GM18858 (cell line): ENCODE measurements at regions not wholly inside any gene's neighbourhood (a gene's known extent, or its start where the extent isn't known, plus 50 kb on each side); places are given as distances from the start of the nearest gene placed in this dataset.
"Not testable (repeated sequence)": the region's sequence is repeated elsewhere in the genome, so short reads cannot be mapped to it uniquely, and the experiment has no call there.

ENCODE experiments used
- ATAC-seq: cut with Tn5 transposase; IDR thresholded peaks from one replicate; pipeline ENCODE4 v1.9.1; 2021; ENCODE audit not compliant: unreplicated experiment

GRCh38 chr6:10138917-10139316, 276.0 kb downstream of the TFAP2A start:
- ATAC-seq = no peak

- no peak for ATAC-seq
These were observed 278.2 kb downstream of the TFAP2A start for GRCh38 chr6:10136636-10137035.

GRCh38 chr6:10134185-10134584, 280.7 kb downstream of the TFAP2A start:
- ATAC-seq = not testable (repeated sequence)

- ATAC-seq = no peak
These were observed 286.2 kb downstream of the TFAP2A start for GRCh38 chr6:10128721-10129120.

- no peak for ATAC-seq
These were observed 292.7 kb downstream of the TFAP2A start for GRCh38 chr6:10122164-10122563.

DNA sequence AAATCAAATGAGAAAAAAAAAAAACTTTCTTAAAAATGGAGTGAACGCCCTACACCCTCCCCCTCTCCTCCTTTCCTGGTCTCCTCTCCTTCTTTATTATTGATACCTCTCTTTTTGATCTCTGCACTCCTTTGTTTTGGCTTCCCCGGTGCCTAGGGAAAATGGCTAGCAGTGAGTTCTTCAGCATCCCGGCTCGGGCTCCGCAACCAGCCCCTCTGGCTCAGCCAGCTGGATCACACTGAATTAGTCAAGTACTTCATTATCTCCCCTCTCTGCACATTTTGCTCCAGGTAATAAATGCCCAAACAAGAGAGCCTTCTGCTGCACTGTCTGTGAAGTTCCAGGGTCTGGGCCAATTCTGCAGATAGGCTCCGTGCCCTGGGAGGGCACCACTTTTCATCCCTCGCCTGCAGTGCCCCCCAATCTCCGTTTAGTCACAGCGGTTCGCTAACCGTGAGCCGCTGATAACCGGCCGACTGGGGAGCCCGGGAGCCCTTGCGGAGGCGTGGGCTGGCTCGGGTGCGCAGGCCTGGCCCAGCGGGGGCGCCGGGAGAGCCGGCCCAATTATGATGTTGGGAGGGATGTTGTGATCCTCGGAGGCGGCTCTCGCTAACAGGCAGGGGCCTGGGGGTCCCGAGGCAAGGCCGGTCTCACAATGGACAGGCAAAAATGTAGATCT, 301.9 kb downstream of the TFAP2A start:
- ATAC-seq = no peak

DNA sequence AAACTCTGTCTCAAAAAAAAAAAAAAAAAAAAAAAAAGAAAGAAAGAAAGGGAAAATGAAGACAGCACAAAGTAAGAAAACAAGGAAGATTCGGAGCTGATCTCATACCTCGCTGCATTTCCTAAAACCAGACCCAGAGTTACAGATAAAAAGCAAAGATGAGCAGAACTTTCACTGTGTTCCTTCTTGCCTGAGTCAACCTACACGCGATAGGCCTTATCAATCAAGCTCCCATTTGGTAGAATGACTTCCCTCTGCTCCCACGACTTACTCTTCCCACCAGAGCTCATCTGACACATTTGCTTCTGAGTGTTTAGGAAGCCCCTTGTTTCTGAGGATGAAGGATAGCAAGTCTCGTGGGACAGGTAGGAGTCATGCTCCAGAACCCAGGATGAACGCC, 302.9 kb downstream of the TFAP2A start:
- no peak for ATAC-seq

GRCh38 chr6:10101551-10102252, 313.2 kb downstream of the TFAP2A start:
- ATAC-seq = no peak

GRCh38 chr6:10099529-10100140, 315.2 kb downstream of the TFAP2A start:
- ATAC-seq = no peak

GRCh38 chr6:10098756-10099528, 315.9 kb downstream of the TFAP2A start:
- no peak for ATAC-seq

DNA sequence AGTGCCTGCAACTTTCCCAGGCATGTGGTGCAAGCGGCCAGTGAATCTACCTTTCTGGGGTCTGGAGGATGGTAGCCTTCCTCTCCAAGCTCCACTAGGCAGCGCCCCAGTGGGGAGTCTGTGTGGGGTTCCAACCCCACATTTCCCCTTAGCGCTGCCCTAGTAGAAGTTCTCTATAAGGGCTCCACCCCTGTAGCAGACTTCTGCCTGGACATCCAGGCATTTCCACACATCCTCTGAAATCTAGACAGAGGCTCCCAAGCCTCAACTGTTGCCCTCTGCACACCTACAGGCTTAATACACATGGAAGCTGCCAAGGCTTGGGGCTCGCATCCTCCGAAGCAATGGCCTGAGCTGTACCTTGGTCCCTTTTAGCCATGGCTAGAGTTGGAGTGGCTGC, 321.6 kb downstream of the TFAP2A start:
- no peak for ATAC-seq

- ATAC-seq = no peak
These were observed 330.5 kb downstream of the TFAP2A start for GRCh38 chr6:10084111-10084986.

GRCh38 chr6:10082385-10082784, 332.5 kb downstream of the TFAP2A start:
- no peak for ATAC-seq

GRCh38 chr6:10081957-10082356, 332.9 kb downstream of the TFAP2A start:
- ATAC-seq = no peak

GRCh38 chr6:10081075-10081474, 333.8 kb downstream of the TFAP2A start:
- no peak for ATAC-seq

GRCh38 chr6:10080561-10080960, 334.3 kb downstream of the TFAP2A start:
- no peak for ATAC-seq

- ATAC-seq = no peak
These were observed 336.3 kb downstream of the TFAP2A start for GRCh38 chr6:10078581-10078980.

- ATAC-seq = not testable (repeated sequence)
These were observed 340.1 kb downstream of the TFAP2A start for GRCh38 chr6:10074726-10075125.

- ATAC-seq = no peak
These were observed 341.5 kb downstream of the TFAP2A start for GRCh38 chr6:10073341-10073740.

DNA sequence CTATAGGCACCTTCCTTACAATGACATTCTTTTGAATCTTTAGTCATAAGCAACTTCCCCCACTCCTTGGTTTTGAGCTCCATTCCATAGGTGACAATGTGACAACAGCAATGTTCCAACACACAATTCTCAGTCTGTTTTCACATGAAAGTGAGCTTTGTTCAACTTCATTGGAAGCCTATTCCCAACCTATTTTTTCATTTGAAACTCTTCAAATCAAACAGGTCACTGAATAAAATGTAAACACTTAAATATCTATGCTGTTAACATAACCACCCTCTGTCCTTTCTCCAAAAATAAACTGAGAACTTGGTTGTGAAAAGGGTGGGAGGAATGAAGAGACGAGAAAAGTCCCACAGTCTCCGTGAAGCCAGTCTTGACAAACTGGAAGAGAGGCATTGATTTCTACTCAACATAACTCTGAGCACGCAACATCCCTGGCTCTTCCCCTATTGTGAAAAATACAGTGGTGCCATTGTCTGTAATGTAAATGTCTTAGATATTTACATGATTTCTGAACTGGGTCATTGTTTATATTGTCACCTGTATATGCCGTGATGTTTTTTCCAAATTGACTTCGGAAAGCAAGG, 343.1 kb downstream of the TFAP2A start:
- no peak for ATAC-seq
